ENCODE measurements at regions not wholly inside any gene's neighbourhood (a gene's known extent, or its start where the extent isn't known, plus 50 kb on each side); places are given as distances from the start of the nearest gene placed in this dataset.
A peak's percentile ranks its signal among the peaks of the same experiment; 100 is the strongest.
"Not testable (repeated sequence)": the region's sequence is repeated elsewhere in the genome, so short reads cannot be mapped to it uniquely, and the experiment has no call there.

GRCh38 chr6:15121977-15122550 lies 123.8 kb upstream of the JARID2 start:
- no peak for DNase-seq (ENCODE audit: low spot score)

DNA sequence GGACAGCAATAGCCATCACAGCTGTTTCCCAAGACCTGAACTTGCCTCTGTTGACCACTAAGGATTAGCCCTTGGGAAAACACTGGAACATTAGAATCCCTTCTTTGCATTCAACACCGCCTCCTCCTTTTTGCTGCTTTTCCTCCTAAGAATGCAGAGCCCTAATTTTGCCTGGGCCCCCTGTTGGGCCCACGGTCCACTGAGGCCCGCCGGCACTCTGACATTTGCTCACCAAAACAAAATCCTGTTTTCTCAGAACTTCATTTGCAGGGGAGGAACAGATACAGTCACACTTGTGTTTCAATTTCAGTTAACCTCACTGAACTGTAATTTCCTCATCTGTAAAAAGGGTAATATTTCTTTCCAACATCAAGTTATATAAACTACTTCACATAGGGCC lies 116.0 kb upstream of the JARID2 start:
- DNase-seq (ENCODE audit: low spot score) = no peak

DNA sequence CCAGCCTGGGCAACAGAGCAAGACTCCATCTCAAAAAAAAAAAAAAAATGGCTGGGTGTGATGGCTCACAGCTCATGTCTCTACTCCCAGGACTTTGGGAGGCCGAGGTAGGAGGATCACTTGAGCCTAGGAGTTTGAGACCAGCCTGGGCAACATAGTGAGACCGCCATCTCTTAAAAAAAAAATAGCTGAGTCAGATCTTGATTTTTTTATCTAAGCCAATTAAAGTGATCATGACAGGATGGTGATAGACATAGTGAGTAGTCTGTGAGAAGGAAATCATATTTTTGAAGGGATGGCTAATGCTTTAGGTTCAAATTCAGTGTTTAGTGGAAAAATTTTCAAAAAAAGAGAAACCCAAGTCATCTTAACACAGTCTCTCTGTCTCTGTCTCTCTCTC lies 114.6 kb upstream of the JARID2 start:
- DNase-seq (ENCODE audit: low spot score) = no peak

- no peak for DNase-seq (ENCODE audit: low spot score)
Observed at GRCh38 chr6:15131651-15132061, 114.2 kb upstream of the JARID2 start.

GRCh38 chr6:15132167-15132566 lies 113.7 kb upstream of the JARID2 start:
- no peak for DNase-seq (ENCODE audit: low spot score)

GRCh38 chr6:15132854-15133670 lies 112.8 kb upstream of the JARID2 start:
- peak; percentile 82 for DNase-seq (ENCODE audit: low spot score)

- no peak for DNase-seq (ENCODE audit: low spot score)
Observed at GRCh38 chr6:15137086-15137485, 108.8 kb upstream of the JARID2 start.

GRCh38 chr6:15143086-15143485 lies 102.8 kb upstream of the JARID2 start:
- DNase-seq (ENCODE audit: low spot score) = no peak

GRCh38 chr6:15143540-15143939 lies 102.3 kb upstream of the JARID2 start:
- DNase-seq (ENCODE audit: low spot score) = no peak

DNA sequence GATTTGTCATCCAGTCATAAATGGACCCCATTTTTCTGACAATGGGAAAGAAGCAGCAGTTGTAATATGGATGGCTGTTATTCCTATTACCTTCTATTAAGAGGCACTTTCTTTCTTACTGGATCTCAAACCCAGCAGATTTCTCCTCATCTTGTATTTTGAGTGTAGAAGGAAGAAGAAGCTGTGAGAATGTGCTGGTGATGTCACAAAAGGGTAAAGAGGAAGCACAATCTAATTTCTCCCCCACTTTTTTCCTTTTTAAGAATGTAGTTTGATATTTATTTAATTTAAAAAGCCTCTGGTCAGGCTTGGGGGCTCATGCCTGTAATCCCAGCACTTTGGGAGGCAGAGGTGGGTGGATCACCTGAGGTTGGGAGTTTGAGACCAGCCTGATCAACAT lies 100.0 kb upstream of the JARID2 start:
- DNase-seq (ENCODE audit: low spot score) = no peak

DNA sequence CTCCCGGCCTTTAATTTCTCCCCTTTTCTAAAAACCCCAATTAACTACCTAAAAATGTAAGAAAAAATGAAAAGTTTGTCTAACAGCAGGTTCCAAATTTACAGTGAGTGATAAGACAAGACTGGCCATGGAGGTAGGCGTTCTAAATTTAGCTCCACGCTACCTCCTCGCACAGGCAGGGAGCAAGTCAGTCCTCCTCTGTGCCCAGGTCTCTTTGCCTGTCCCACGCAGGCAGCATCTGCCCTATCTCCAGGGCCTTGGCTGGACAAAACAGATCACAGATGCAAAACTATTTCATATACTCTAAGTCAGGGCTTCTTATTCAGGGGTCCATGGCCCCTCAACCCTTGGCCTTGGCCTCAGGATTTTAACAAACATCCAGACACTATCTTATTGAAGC lies 98.0 kb upstream of the JARID2 start:
- no peak for DNase-seq (ENCODE audit: low spot score)

GRCh38 chr6:15148356-15148946 lies 97.4 kb upstream of the JARID2 start:
- no peak for DNase-seq (ENCODE audit: low spot score)

- no peak for DNase-seq (ENCODE audit: low spot score)
Observed at GRCh38 chr6:15150207-15150606, 95.7 kb upstream of the JARID2 start.

DNA sequence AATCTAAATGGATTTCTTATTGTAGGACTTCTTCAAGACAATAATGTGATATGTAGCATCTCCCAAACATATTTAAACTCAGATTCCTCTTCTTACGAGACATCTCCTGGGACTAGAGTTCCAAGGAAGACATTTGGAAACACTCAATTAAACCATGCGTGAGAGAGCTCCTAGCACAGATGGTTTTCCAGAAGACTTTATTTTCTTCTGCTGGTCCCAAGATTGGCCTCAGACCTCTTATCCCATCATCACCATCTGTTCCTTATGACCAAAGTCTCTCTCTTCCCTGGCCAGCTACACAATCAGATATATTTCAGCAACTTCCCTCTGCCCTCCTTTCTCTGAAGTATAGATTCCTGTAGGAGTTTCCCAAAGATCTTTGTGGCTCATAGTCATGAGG lies 93.2 kb upstream of the JARID2 start:
- DNase-seq (ENCODE audit: low spot score) = no peak

DNA sequence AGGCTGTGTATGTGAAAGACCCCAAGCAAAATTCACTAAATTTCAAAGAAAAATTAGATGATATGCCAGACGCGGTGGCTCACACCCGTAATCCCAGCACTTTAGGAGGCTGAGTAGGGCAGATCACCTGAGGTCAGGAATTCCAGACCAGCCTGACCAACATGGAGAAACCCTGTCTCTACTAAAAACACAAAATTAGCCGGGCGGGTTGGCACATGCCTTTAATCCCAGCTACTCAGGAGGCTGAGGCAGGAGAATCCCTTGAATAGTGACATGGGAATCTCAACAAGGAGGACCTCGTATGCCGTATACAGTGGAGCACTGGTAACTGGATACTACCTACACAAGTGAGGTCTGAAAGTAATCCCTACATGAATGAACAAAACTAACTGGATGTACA lies 92.7 kb upstream of the JARID2 start:
- DNase-seq (ENCODE audit: low spot score) = no peak

GRCh38 chr6:15157479-15157878 lies 88.4 kb upstream of the JARID2 start:
- DNase-seq (ENCODE audit: low spot score) = no peak

DNA sequence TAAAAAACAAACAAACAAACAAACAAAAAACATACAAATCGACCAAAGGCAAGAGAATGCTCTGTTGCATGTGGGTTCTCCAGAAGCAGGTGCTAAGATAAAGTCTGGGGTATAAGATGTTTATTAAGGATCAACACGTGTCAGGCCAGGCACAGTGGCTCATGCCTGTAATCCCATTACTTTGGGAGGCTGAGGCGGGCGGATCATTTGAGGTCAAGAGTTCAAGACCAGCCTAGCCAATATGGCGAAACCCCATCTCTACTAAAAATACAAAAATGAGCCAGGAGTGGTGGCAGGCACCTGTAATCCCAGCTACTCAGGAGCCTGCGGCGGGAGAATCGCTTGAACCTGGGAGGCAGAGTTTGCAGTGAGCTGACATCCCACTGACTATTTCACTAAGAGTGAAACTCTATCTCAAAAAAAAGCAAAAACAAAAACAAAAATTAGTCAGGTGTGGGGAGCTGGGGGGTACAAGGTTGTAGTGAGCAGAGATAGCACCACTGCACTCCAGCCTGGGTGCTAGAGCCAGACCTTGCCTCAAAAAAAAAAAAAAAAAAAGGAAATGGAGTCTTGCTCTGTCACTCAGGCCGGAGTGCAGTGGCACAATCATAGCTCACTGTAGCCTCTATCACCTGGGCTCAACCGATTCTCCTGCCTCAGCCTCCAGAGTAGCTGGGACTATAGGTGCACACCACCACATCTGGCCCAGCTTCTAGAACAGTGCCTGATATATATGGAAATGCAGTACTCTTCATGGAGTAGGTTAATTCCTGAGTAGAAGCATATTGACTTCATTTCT lies 86.8 kb upstream of the JARID2 start:
- no peak for DNase-seq (ENCODE audit: low spot score)

GRCh38 chr6:15160812-15161211 lies 85.1 kb upstream of the JARID2 start:
- no peak for DNase-seq (ENCODE audit: low spot score)

DNA sequence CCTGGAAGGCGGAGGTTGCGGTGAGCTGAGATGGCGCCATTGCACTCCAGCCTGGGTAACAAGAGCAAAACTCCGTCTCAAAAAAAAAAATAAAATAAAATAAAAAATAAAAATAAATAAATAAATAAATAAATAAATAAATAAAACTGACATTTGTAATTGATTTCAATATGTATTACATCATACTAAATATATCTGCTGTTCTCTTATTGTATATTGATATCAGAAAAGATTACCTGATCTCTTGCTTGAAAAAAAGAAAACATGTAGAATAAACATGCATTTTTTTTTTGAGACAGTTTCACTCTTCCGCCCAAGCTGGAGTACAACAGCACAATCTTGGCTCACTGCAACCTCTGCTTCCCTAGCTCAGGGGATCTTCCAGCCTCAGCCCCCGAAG lies 81.0 kb upstream of the JARID2 start:
- DNase-seq (ENCODE audit: low spot score) = not testable (repeated sequence)

DNA sequence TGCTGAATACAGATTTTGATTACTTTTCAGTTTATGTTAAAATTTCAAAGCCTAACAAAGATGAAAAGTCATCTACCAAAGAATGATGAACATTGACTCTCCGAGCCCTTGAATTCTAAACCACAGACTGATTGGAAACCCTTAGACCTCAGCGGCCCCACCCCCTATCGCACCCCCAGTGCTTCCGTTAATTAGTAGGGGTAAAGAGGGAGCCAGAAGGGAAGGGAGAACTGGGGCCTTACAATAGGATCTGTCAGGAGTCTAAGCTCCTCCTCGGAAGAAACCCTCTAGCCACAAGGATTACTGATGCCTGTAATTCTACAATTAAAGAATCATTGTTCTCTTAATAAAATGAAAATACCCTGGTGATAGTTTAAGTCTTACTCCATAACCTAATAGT lies 79.7 kb upstream of the JARID2 start:
- no peak for DNase-seq (ENCODE audit: low spot score)

DNA sequence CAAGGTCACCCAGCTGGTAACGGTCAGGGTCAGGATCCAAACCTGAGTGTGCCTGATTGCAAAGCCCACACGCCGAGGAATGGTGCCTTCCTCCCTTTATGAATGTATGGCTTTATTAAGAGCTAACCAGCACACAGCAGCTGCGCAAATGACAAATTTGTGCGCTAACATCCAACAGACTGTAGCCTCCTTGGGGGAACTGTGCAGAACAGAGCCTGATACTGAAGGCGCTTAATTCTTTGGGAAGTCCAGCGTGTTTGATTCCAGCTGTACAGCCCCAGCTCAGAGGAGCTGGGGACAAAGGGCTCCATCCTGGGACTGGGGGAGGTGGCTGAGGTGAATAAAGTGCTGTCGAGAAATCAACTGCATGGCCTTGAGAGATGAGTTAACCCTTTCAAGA lies 75.7 kb upstream of the JARID2 start:
- DNase-seq (ENCODE audit: low spot score) = no peak

DNA sequence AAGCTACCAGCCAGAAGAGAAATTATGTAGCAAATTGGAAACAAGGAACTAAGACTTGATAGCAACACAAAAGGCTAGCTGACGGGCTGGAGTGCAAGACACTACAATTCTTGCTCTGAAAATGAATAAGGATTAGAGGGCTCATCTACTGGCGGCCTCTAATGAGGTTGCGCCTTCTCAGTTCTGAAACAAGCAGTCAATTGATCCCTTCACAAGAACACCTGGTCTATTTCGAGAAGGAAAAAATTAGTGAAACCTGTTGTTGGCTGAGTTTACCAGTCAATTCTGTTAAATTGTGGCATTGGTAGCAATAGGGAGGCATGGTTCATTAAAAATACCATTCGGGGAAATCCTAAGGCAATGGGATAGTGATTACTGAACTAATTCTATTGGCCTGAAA lies 74.8 kb upstream of the JARID2 start:
- DNase-seq (ENCODE audit: low spot score) = no peak

All from LoVo (cell line).